Keratinocyte (primary cell): ENCODE measurements at regions not wholly inside any gene's neighbourhood (a gene's known extent, or its start where the extent isn't known, plus 50 kb on each side); places are given as distances from the start of the nearest gene placed in this dataset.

Experiments
- EZH2 ChIP-seq: IDR thresholded peaks from one replicate; pipeline ENCODE4 v1.6.1; 2012; ENCODE audit warnings: inconsistent platforms, mild to moderate bottlenecking, low read length, moderate library complexity
- TF ChIP-seq, protein P1 (sequence below), 3 experiments: IDR thresholded peaks in 1 of 3; conservative IDR thresholded peaks in 1 of 3; optimal IDR thresholded peaks in 1 of 3; 2 replicates in 2 of 3; 3 replicates in 1 of 3; pipeline versions ENCODE3 to v1.5.1; 2011; ENCODE audit warnings: low read length in 3 of 3, mild to moderate bottlenecking in 3 of 3, moderate library complexity in 2 of 3, control low read depth in 1 of 3, inconsistent platforms in 1 of 3; ENCODE audit not compliant: insufficient read depth in 2 of 3; ENCODE audit errors: extremely low read depth in 1 of 3

DNA sequence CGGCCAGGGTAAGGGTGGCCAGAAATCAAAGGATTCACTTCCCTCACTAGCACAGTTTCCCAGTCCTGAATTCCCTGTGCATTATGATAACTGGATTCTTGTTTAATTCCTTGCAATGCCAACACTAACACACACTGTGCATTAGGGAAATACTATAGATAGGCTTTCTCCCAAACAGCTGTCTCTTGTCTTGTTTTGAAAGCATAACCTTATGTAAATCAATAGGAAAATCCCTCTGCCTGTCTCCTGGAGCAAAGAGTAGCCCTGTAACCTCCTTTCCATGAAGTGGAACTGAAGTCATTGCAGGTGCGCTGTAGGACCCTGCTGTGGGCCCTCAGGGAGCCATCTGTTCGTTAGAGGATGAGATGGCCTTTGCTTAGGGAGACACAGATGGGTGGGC is 82.8 kb upstream of the FAM171A1 start:
- TF ChIP-seq, protein P1, sequence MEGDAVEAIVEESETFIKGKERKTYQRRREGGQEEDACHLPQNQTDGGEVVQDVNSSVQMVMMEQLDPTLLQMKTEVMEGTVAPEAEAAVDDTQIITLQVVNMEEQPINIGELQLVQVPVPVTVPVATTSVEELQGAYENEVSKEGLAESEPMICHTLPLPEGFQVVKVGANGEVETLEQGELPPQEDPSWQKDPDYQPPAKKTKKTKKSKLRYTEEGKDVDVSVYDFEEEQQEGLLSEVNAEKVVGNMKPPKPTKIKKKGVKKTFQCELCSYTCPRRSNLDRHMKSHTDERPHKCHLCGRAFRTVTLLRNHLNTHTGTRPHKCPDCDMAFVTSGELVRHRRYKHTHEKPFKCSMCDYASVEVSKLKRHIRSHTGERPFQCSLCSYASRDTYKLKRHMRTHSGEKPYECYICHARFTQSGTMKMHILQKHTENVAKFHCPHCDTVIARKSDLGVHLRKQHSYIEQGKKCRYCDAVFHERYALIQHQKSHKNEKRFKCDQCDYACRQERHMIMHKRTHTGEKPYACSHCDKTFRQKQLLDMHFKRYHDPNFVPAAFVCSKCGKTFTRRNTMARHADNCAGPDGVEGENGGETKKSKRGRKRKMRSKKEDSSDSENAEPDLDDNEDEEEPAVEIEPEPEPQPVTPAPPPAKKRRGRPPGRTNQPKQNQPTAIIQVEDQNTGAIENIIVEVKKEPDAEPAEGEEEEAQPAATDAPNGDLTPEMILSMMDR (optimal IDR thresholded peaks at IDR 0.05 in 1 of 3, IDR thresholded peaks at IDR 0.05 in 1 of 3, conservative IDR thresholded peaks at IDR 0.05 in 1 of 3; ENCODE audit: extremely low read depth in 1 of 3, insufficient read depth in 2 of 3, low read length in 3 of 3): no peak
- no peak for TF ChIP-seq EZH2
